CD4-positive, alpha-beta T cell (primary cell): ENCODE measurements at regions not wholly inside any gene's neighbourhood (a gene's known extent, or its start where the extent isn't known, plus 50 kb on each side); places are given as distances from the start of the nearest gene placed in this dataset.

Source experiments
- ATAC-seq: fragments of 200-7000 bp; cut with Tn5 transposase; one replicate; pipeline ENCODE4 v1.10.0; 2022; ENCODE audit warnings: mild to moderate bottlenecking; ENCODE audit not compliant: poor library complexity
- CTCF ChIA-PET: fragments of 350-600 bp; sonication (Branson Sonifier 250); formaldehyde crosslinking; loops from one replicate; lab custom pipeline; 2021; ENCODE audit warnings: antibody characterized with exemption, inconsistent platforms; lab: Charles Lee
- POLR2A ChIA-PET: fragments of 350-600 bp; sonication (Branson Sonifier 250); formaldehyde crosslinking; loops from one replicate; lab custom pipeline; 2021; ENCODE audit warnings: antibody characterized with exemption, inconsistent platforms; lab: Charles Lee
- DNase-seq, 14 experiments: peaks; one replicate each; pipeline ENCODE4 v3.0.0-alpha.2; 2013 to 2020; ENCODE audit warnings: mixed read lengths in 2 of 14
- H3K27ac ChIP-seq, 2 donors: one replicate each; pipeline versions ENCODE4 v1.5.1 to v1.7.0; 2013; ENCODE audit warnings: low read length in 2 of 2, low read depth in 1 of 2, mild to moderate bottlenecking in 1 of 2
- H3K27me3 ChIP-seq, 2 experiments: 1 replicate in 1 of 2; 2 replicates in 1 of 2; pipeline versions ENCODE4 v1.6.1 to v1.7.0; 2013; ENCODE audit warnings: low read length in 2 of 2, control low read depth in 1 of 2, mild to moderate bottlenecking in 1 of 2, moderate library complexity in 1 of 2; ENCODE audit not compliant: insufficient read depth in 2 of 2, control insufficient read depth in 1 of 2
- H3K36me3 ChIP-seq: one replicate; pipeline ENCODE4 v1.6.1; 2013; ENCODE audit warnings: low read length, control low read depth; ENCODE audit not compliant: insufficient read depth
- H3K4me1 ChIP-seq: one replicate; pipeline ENCODE4 v1.6.1; 2013; ENCODE audit warnings: low read length, control low read depth; ENCODE audit not compliant: insufficient read depth
- H3K4me3 ChIP-seq: one replicate; pipeline ENCODE4 v1.5.1; 2013; ENCODE audit warnings: mild to moderate bottlenecking, low read length, moderate library complexity
- H3K9me3 ChIP-seq, 2 experiments: 1 replicate in 1 of 2; 2 replicates in 1 of 2; pipeline versions ENCODE4 v1.6.1 to v1.7.0; 2013; ENCODE audit warnings: low read length in 2 of 2, mild to moderate bottlenecking in 2 of 2, control low read depth in 1 of 2, moderate library complexity in 1 of 2; ENCODE audit not compliant: control insufficient read depth in 1 of 2, insufficient read depth in 1 of 2
- H3K27ac Mint-ChIP-seq: one replicate; pipeline ENCODE4 v1.8.0; 2020; ENCODE audit warnings: mixed read lengths
- H3K27me3 Mint-ChIP-seq: one replicate; pipeline ENCODE4 v1.8.0; 2021; ENCODE audit warnings: mixed read lengths
- H3K36me3 Mint-ChIP-seq: one replicate; pipeline ENCODE4 v1.8.0; 2021; ENCODE audit warnings: low read depth, mixed read lengths
- H3K4me1 Mint-ChIP-seq: one replicate; pipeline ENCODE4 v1.8.0; 2021; ENCODE audit warnings: low read depth, mixed read lengths
- H3K4me3 Mint-ChIP-seq: one replicate; pipeline ENCODE4 v1.8.0; 2020; ENCODE audit warnings: mild to moderate bottlenecking, mixed read lengths
- H3K9me3 Mint-ChIP-seq: one replicate; pipeline ENCODE4 v1.8.0; 2020; ENCODE audit warnings: mixed read lengths
- CTCF ChIP-seq: fragments of 200-600 bp; IDR thresholded peaks from one replicate; pipeline ENCODE4 v1.8.0; 2022; ENCODE audit warnings: antibody characterized with exemption, mild to moderate bottlenecking
- intact Hi-C, 2 experiments: fragments of 100-400 bp; cut with DNase I in 1 of 2; cut with micrococcal nuclease in 1 of 2; formaldehyde crosslinking; loops; one replicate each; pipeline versions ENCODE4 v1.15.1 to v1.9.0; 2023 to 2025; cut with DNase I, micrococcal nuclease

- H3K27ac Mint-ChIP-seq = no peak overlapping the region
- no peak overlapping the region for H3K27ac ChIP-seq
- H3K27me3 ChIP-seq = no peaks in the 10 kb centered on the region
- no peak for TF ChIP-seq CTCF
- intact Hi-C loops = no loop called here
- H3K4me3 Mint-ChIP-seq = no peak overlapping the region
- H3K4me3 ChIP-seq = no peak overlapping the region
- ATAC-seq = no peak
- POLR2A ChIA-PET = no interaction called here
- CTCF ChIA-PET = interaction anchor here (1.2 kb wide), 1 partner anchor 8 kb away, joined by 3 read pairs; no protein-coding TSS in a partner anchor
- peaks cover 6% of the 10 kb centered on the region for H3K27me3 Mint-ChIP-seq
- H3K36me3 Mint-ChIP-seq = no peaks in the 10 kb centered on the region
- H3K9me3 Mint-ChIP-seq = no peaks in the 10 kb centered on the region
- H3K36me3 ChIP-seq = no peaks in the 10 kb centered on the region
- no peak for DNase-seq
- no peaks in the 10 kb centered on the region for H3K4me1 ChIP-seq
- no peaks in the 10 kb centered on the region for H3K4me1 Mint-ChIP-seq
- no peaks in the 10 kb centered on the region for H3K9me3 ChIP-seq
Observed at GRCh38 chr18:69196336-69196735, 204.4 kb upstream of the DOK6 start.

DNA sequence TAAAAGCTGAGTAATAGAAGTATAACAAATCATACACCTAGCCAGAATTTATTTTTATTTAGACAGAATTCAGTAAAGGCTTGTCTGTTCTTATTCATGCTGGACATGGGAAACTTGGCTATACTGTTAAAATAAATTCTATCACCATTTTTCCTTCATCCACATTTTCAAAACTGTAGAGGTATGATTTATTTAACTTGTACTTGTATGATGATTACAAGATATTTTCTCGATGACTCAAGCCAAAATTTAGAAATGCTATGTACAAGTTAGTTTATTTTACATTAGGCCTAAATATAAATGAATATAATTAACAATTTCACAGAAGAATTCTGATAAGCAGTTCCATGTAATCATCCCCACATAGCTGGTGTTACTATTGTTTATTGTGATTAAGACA, 194.8 kb upstream of the DOK6 start:
- H3K4me3 Mint-ChIP-seq = no peak overlapping the region
- POLR2A ChIA-PET = no interaction called here
- CTCF ChIA-PET = no interaction called here
- H3K4me1 Mint-ChIP-seq = no peaks in the 10 kb centered on the region
- no peaks in the 10 kb centered on the region for H3K4me1 ChIP-seq
- no peaks in the 10 kb centered on the region for H3K27me3 ChIP-seq
- no peak for TF ChIP-seq CTCF
- no peak for ATAC-seq
- intact Hi-C loops = no loop called here
- no peaks in the 10 kb centered on the region for H3K36me3 ChIP-seq
- H3K9me3 Mint-ChIP-seq = no peaks in the 10 kb centered on the region
- H3K27me3 Mint-ChIP-seq = peaks cover under 1% of the 10 kb centered on the region
- H3K27ac Mint-ChIP-seq = no peak overlapping the region
- H3K36me3 Mint-ChIP-seq = no peaks in the 10 kb centered on the region
- H3K9me3 ChIP-seq = no peaks in the 10 kb centered on the region
- H3K4me3 ChIP-seq = no peak overlapping the region
- DNase-seq = no peak
- no peak overlapping the region for H3K27ac ChIP-seq

DNA sequence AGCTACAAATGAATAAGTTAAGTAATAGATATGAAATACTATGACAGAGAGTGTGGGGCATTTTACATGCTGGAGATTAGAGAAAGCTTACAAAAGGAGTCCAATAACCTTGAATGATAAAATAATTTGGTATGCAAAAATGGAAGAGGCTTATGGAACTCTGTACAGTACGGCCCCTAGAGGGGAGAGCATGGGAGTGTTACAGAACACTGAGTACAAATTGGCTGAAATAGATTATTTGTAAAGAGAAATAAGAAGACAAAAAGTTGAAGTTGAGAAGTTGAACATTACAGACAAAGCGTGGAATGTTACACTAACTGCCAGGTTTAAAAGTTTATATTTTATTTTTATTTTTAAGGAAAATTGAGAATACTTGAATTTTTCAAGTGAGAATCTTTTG, 192.1 kb upstream of the DOK6 start:
- H3K27ac Mint-ChIP-seq = no peak overlapping the region
- H3K4me3 ChIP-seq = no peak overlapping the region
- H3K4me3 Mint-ChIP-seq = no peak overlapping the region
- no peak for TF ChIP-seq CTCF
- no peaks in the 10 kb centered on the region for H3K36me3 Mint-ChIP-seq
- H3K4me1 ChIP-seq = no peaks in the 10 kb centered on the region
- no peaks in the 10 kb centered on the region for H3K36me3 ChIP-seq
- intact Hi-C loops = no loop called here
- ChIA-PET CTCF (no interaction called here), POLR2A (no interaction called here)
- DNase-seq (no peak), ATAC-seq (no peak)
- no peaks in the 10 kb centered on the region for H3K27me3 Mint-ChIP-seq
- H3K9me3 ChIP-seq = no peaks in the 10 kb centered on the region
- H3K27me3 ChIP-seq = no peaks in the 10 kb centered on the region
- H3K9me3 Mint-ChIP-seq = no peaks in the 10 kb centered on the region
- no peaks in the 10 kb centered on the region for H3K4me1 Mint-ChIP-seq
- H3K27ac ChIP-seq = no peak overlapping the region
